HG02885 (cell line): ENCODE measurements at regions not wholly inside any gene's neighbourhood (a gene's known extent, or its start where the extent isn't known, plus 50 kb on each side); places are given as distances from the start of the nearest gene placed in this dataset.

Experiments
- ATAC-seq: cut with Tn5 transposase; IDR thresholded peaks from one replicate; pipeline ENCODE4 v1.9.1; 2021; ENCODE audit warnings: mild to moderate bottlenecking; ENCODE audit not compliant: unreplicated experiment, poor library complexity

DNA sequence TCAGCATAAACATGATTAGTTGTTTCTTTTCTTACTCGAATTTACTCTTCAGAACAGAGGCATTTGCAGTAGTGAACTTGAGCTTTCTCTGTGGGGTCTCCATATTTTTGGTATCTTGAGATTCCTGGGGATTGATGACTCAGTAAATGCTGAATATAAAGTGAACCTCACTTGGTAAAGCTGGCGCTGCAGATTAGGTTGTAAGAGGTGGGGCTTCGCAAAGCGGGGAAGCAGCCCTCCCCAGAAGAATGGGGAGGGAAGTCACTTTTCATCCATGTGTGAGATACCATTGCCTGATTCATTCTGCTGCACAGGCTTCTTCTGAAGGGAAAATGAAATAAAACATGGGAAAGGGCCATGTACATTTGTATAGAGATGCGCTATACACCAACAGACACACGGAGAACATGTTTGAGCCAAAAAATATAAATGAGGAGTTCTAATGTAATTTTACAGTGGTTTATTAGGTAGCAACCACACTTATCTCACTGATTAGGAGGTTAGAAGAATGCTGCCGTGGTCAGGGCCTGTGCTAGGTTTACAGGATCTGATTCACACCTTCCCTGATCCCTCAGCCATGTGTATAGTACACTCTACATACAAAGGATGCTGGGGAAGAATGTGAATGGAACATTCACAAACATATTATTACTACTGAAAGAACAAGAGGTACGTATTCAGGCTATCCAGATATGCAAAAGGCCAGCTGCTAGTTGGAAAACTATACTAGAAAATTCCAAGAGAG, 63.5 kb downstream of the DNTTIP2 start:
- no peak for ATAC-seq

DNA sequence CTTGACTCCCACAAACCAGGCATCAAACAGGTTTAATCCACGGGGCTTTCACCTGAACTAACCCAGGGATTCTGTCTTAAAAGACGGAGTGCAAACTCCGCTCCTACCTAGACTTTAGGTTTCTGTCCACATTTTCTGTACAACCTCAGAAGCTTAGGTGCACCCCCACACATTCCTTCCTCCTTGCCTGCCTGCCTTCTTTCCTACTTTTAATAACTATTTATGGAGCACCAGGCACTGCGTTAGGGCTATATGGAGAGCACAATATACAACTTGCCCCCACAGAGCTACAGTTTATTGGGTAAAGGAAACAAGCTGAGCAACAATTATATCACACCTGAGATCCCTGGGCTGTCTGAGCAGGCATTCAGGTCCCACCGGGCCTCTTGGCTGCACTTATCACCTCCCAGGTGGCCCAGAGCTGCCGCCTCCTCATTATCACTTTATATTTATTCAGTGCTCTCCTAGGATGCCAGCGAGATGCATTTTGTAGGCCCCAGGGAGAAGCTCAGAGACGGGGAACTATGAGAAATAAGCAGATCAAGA, 64.1 kb downstream of the DNTTIP2 start:
- no peak for ATAC-seq

DNA sequence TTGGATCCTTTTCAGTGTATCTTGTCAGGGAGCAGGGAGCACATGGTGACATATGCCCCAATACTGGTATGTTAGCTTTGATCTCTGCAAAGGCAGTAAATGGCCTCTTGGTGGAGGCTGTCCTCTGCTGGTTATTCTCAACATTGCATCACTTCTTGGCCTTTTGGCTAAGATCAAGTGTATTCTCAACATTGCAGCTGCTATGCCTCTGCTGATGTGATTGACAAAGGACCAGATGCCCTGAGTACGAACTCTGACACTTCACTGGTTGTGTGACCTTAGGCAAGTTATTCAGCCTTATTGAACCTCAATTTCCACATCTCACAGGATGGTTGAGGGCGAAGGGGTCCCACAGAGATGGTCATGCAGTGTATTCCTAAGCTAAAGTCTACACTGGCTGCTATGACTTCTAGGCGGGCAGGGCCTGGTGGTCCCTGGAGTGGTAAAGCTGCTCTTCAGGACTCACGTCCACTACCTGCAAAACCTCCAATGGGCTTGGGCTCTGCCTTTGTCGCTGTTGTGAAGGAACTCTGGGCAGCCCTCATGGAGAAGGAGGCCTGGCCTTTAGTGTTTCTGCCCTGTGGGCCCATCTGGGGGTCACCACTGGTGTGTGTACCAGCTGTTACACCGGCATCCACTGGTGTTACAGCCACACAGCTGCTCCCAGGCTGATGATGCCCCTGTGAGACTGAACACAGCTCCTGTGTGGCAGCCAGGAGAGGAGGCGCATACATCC, 64.8 kb downstream of the DNTTIP2 start:
- peak; percentile 74 for ATAC-seq

DNA sequence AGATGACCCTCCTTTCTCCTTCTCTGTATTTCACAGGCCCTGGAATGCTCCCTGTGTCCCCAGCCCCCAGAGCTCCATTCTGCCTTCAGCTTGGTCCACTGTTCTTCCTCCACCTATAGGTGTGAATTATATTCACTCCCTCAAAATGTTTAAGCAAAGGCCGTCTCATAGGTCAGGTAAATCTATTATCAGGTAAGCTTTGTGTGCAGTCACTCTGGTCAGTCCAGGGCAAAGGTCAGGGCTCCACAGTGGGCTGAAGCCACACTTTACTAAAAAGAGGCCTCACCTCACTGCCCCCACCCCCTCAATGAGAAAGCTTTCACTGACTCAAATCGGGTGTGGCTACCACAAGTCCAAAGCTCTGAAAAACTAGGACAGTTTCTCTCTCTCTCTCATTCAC, 65.9 kb downstream of the DNTTIP2 start:
- ATAC-seq: no peak

DNA sequence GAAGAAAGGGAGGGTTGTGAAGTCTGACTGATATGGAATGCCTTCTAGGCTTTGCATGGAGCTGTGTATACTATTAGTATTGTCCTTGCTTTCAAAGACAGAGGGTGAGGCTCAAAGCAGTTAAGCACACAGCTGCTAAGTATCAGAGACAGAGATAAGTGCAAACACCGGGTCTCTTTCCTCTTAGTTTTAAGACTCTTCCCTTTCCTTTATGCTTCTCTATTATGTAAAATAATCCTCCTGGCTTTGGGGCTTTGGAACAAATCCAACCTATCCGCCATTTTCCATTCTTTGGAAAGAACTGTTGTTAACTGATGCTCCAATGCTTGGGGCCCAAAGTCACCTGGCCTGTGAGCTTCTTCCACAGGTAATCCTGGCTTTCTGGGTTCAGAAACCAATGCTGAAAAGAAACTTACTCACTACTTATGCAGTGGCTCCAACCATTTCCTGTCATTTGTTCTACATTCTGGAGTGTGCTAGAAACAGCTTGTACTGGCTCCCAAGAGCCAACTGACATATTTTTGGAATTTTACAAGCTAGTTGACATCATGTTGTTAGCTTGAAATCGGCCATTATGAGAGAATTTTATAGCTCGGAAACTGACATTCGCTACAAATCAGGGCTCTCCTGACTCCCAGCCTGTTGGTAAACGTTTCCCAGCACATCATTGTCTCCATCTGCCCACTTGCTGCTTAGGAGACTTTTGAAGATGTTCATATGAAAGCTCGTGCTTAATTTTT, 67.5 kb downstream of the DNTTIP2 start:
- ATAC-seq: no peak

DNA sequence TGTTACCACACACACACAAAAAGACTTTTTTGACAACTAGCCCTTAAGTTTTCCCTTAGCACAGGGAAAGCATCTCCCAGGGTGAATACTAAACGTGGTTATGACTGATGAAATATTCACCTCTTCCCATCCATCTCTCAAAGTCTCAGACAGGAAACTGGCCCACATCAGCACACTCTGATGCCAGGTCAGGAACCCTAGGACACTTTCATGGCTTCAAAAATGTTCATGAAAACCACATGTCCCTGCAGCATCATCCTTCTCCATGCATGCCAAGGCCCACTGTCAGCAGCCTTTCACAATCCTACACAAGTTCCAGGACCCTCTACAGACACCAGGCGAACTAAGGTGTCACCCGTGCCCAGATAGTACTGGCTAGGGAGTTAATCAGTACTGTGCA, 68.7 kb downstream of the DNTTIP2 start:
- no peak for ATAC-seq

DNA sequence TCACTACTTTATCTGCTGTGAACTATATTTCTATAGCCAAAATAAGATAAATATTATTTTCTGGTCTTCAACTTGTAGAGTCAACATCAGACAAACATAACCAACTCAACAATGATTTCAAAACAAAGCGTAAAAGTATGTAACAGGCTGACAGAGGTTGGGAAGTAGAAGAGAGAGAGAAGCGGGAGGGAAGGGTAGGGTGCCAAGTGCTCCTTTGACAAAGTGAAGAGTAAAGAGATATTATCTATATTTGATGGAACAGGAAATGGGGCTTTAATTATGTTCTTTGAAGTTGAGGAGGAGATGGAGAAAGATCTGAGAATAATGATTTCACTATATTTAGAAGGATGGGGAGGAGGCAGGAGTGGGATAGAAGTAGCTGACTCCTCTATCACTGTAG, 70.1 kb downstream of the DNTTIP2 start:
- no peak for ATAC-seq

DNA sequence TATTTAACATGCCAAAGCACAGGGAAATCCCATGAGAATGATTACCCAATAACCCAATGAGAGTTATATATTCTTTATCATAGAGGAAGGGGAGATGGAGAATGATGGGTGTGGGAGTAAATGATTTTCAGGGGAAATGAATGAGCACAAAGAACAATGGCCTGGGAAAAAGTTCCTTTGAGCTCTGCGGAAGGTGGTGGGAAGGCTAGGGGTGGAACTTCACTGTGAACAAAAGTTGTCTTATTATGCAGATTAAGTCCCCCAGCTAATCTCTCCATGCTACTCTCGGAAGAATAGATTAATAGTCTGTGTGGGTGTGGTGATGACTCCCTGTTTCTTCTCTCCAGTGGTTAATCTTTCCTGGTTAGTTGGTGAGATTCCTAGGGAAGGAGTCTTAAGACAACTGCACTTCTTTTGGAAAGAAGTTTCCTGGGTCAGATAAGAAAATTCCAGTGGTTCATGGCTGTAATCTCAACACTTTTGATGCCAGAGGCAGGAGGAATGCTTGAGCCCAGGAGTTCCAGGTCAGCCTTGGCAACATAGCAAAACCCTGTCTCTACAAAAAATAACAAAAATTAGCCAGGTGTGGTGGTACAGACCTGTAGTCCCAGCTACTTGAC, 71.6 kb downstream of the DNTTIP2 start:
- no peak for ATAC-seq

DNA sequence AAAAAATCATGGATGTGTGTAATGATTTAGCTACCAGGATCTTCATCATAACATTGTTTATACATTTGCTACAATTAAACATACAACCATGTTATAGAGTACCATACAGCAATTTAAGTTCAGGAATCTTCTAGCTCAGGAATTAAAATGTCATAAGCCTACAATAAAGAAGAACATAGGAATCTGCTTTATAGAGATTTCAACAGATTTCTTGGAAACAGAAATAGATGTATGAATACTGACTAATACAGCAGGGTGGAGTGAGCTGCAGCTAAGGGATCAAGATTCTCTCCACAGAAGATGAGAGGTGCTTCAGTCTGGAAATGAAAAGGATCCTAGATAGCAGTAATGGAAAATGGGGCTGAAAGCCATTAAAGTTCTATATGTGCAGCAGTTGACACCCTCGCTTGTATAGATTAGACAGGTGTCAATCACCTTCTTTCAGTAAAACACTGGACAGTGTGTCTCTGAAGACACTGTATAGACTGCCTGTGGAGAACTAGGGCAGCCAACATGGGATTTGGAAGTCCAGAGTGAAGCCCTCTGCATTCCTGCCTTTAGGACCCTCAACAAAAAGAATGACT, 73.9 kb downstream of the DNTTIP2 start:
- ATAC-seq: no peak

DNA sequence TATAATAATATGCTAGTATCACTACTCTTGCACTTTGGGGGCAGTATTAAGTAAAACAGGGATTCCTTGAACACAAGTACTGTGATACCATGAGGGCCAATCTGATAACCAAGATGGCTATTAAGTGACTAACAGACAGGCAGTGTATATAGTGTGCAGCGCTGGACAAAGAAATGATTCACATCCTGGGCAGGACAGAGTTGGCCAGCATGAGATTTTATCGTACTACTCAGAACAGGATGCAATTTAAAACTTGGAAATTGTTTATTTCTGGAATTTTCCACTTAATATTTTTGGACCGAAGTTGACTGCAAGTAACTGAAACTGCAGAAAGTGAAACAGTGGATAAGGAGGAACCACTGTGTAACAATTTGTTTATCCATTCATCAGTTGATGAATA, 74.6 kb downstream of the DNTTIP2 start:
- no peak for ATAC-seq

DNA sequence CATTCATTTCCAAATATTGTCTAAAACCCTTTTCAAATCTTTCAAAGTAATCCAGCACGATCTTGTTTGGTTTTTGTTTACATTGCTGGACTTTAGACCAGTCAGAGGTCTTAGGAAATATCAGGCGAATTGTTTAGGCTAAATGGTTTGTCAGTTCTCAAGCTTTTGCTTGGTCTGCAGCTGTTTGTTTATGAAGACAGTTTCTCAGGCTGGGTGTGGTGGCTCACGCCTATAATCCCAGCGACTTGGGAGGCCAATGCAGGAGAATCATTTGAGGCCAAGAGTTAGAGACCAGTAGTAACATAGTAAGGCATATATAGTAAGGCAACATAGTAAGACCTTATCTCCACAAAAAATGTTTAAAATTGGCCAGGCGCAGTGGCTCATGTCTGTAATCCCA, 77.5 kb downstream of the DNTTIP2 start:
- ATAC-seq: no peak

DNA sequence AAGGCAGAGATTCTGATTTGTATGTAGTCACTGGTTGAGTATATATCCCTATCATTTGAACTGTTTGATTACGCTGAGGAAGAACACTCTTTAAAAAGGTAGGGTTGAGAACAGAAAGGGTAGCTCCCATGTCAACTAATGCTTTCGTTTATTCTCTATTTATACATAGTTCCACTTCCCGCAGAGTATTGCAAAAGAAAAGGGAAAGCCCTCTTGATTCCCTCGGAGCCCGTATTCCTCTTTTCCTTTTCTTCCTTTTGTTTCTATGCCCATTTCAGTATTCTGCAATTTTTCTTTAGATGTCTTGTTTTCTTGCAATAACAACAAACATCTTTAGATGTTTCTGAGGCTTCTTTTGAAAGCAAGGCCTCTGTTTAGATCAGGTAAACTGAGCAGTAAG, 78.2 kb downstream of the DNTTIP2 start:
- no peak for ATAC-seq

DNA sequence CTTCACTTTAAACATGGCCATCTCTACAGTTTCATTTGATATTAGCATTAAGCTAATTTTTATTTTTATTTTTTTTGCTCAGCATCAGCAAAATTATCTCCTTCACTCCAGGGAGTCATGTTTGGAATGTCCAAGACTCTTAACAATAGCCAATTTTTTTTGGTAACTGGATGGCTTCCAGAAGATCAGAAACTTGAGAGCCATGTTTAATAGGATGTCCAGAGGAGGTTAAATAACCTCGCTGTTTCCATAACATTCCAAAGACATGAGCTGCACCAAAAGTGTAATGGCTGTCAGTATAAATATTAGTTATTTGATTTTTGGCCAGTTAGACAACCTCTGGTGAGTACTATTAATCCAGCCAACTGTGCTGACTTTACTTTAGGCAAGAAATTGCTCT, 80.7 kb downstream of the DNTTIP2 start:
- ATAC-seq: no peak

DNA sequence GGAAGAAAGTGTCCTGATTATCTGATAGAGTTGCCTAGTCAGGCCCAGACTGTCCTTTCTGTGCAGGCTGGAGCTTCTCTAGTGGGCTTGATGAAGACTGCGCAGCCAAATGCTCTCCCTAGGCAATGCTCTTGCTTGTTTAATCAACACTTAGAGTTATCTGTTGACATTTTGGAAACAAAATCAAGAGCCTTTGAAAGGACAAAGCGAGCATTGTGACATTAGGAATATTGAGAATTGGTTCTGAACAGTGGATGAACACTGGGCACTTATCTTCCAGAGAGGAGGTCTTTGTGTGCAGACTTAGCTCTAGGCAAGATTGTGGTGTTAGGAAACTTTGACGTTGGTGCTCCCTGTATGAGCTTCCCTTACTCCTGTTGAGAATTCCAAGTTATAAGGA, 94.5 kb downstream of the DNTTIP2 start:
- no peak for ATAC-seq

DNA sequence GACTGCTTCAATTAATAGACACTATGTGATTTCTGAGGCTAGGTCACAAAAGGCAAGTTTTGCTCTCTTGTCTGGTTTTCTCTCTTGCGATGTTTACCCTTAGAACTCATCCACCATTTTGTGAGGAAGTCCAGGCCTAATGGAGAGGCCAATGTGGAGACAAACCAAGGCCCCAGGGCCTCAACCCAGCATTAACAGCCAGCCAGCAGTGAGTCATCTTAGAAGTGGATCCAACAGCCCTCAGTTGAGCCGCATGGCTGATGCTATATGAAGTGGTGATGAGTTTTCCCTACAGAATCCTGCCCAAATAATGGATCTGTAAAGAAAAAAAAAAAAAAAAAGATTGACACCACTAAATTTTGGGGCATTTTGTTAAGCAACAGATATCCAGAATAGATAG, 95.1 kb downstream of the DNTTIP2 start:
- no peak for ATAC-seq

DNA sequence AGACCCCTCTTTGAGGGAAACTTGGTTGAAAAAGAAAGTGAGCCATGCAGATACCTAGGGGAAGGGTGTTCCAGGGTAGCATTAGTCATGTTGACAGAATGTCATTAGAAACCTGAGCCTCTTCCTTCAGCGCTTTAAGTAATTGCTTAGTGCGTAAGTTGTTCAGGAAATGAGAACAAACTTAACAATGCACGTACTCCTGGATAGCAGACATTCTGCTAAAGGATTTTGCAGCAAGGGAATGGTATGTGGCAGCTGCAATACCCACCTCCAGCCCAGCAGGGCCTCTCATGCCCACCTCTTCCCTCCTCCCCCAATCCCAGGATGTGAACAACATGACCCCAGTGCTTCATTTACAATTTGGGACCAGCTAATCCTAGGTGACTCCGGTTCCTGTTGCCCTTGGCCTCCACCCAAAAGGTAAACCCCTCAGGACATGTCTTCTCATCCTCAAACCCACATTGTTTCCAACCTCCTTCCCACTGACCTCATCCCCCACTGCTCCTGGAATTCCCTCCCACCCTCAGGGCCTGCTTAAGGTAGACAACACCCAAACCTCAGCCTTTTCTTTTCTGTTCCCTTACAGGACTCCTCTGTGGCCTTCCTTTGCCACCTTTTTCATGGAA, 98.0 kb upstream of the BCAR3 start:
- no peak for ATAC-seq

DNA sequence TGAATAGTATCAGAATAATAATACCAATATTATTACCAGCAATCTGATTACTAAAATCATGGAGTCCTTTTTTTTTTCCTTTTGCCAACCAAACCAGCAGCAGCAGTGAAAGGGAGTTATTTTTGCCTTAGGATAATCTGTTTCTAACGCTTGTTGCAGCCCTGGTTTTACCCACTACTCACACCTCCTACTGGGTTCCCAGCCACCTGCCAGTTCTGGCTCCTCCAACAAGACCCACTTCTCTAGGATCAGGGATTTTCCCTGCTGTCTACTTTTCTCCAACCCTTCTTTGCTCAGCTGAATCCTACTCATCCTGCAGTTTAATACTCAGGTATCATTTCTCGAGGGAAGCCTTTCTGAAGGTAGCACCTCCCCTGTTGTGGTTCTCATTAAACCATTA, 96.8 kb upstream of the BCAR3 start:
- ATAC-seq: no peak

DNA sequence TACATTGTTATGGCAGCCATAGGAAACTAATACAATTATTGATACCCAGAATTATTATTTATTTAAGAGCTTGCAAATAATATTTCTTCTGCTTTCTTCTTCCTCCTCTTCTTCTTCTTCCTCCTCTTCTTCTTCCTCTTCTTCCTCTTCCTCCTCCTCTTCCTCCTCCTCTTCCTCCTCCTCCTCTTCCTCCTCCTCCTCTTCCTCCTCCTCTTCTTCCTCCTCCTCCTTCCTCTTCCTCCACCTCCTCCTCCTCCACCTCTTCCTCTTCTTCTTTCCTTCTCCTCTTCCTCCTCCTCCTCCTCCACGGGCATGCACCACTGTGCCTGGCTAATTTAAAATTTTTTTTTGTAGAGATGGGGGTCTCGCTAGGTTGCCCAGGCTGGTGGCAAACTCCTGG, 95.6 kb upstream of the BCAR3 start:
- no peak for ATAC-seq

DNA sequence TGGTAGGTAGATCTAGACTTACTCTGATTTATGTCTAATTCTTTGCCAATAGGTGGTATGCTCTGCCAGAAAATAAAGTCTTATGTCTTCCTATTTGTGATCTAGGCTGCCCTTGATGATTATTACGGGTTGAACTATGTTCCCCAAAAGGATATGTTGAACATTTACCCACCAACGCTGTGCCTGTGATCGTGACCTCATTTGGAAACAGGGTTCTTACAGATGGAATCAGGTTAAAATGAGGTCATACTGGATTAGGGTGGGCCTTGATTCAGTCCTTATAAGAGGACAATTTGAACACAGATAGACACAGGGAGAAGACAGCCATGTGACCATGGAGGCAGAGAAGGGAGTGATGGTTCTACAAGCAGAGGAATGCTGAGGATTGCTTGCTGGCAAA, 95.1 kb upstream of the BCAR3 start:
- ATAC-seq: no peak

DNA sequence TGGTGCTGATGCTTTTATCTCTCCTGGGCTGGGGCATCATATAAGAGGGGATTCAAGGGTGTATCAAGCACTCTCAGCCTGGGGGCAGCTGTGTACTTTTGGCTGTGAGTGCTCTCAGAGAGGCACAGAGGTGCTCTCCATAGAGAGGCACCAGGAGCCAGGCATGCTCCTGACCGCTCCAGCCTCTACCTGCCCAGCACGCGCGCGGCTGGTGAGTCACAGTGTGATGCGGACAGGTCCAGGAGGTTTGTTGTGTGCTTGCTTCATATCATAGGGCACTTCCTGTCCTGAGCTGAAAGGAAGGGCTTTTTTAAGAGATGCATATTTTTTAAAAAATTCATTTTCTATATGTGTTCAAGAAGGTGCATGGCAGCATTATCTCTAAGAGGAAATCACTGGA, 93.6 kb upstream of the BCAR3 start:
- ATAC-seq: no peak
